ENCODE measurements at regions not wholly inside any gene's neighbourhood (a gene's known extent, or its start where the extent isn't known, plus 50 kb on each side); places are given as distances from the start of the nearest gene placed in this dataset.
A peak's percentile ranks its signal among the peaks of the same experiment; 100 is the strongest.

GRCh38 chr6:153325661-153326060 is 194.6 kb upstream of the RGS17 start:
- no peak overlapping the region for H3K4me3 ChIP-seq (replicated peaks in 1 of 4; ENCODE audit: control extremely low read depth in 1 of 4, insufficient read depth in 1 of 4, low read depth in 3 of 4, low read length in 4 of 4)
- no peaks in the 10 kb centered on the region for H3K27me3 ChIP-seq (ENCODE audit: control insufficient read depth, insufficient read depth, low read length)
- DNase-seq (ENCODE audit: low read depth in 2 of 2), result no peak
- no peaks in the 10 kb centered on the region for H3K79me2 ChIP-seq (ENCODE audit: control insufficient read depth, insufficient read depth, low read length)
- no peak overlapping the region for H3K4me2 ChIP-seq (ENCODE audit: extremely low read depth, insufficient read depth, low read length)
- no peak for TF ChIP-seq EZH2 (IDR thresholded peaks at IDR 0.05; ENCODE audit: low read length, missing control alignments)
- no peak for TF ChIP-seq CTCF (conservative IDR thresholded peaks at IDR 0.05 in 1 of 2, IDR thresholded peaks at IDR 0.05 in 1 of 2; ENCODE audit: low read depth in 1 of 2, low read length in 2 of 2)
- H3K9me3 ChIP-seq (ENCODE audit: control insufficient read depth, insufficient read depth, low read depth, low read length), result no peaks in the 10 kb centered on the region
- no peak overlapping the region for H3K27ac ChIP-seq (ENCODE audit: insufficient read depth, low read length)
- no peak overlapping the region for H3K9ac ChIP-seq (ENCODE audit: insufficient read depth, low read length)
- no peak overlapping the region for H2AFZ ChIP-seq (ENCODE audit: low read length)
- H3K4me1 ChIP-seq (ENCODE audit: control insufficient read depth, extremely low read depth, insufficient read depth, low read length), result no peaks in the 10 kb centered on the region
- H3K36me3 ChIP-seq (ENCODE audit: control insufficient read depth, insufficient read depth, low read length), result no peaks in the 10 kb centered on the region
- no peaks in the 10 kb centered on the region for H4K20me1 ChIP-seq (ENCODE audit: control insufficient read depth, extremely low read depth, insufficient read depth, low read length)

GRCh38 chr6:153312634-153313033 is 181.6 kb upstream of the RGS17 start:
- H3K27me3 ChIP-seq (ENCODE audit: control insufficient read depth, insufficient read depth, low read length), result no peaks in the 10 kb centered on the region
- H3K36me3 ChIP-seq (ENCODE audit: control insufficient read depth, insufficient read depth, low read length), result no peaks in the 10 kb centered on the region
- TF ChIP-seq EZH2 (IDR thresholded peaks at IDR 0.05; ENCODE audit: low read length, missing control alignments) (no peak), CTCF (conservative IDR thresholded peaks at IDR 0.05 in 1 of 2, IDR thresholded peaks at IDR 0.05 in 1 of 2; ENCODE audit: low read depth in 1 of 2, low read length in 2 of 2) (peak in 1 of 2 donors; percentile 38)
- no peak overlapping the region for H3K4me2 ChIP-seq (ENCODE audit: extremely low read depth, insufficient read depth, low read length)
- no peak overlapping the region for H2AFZ ChIP-seq (ENCODE audit: low read length)
- H3K9ac ChIP-seq (ENCODE audit: insufficient read depth, low read length), result no peak overlapping the region
- peak; percentile 51 to 76 for DNase-seq (ENCODE audit: low read depth in 2 of 2)
- H3K27ac ChIP-seq (ENCODE audit: insufficient read depth, low read length), result no peak overlapping the region
- no peaks in the 10 kb centered on the region for H3K79me2 ChIP-seq (ENCODE audit: control insufficient read depth, insufficient read depth, low read length)
- no peaks in the 10 kb centered on the region for H3K4me1 ChIP-seq (ENCODE audit: control insufficient read depth, extremely low read depth, insufficient read depth, low read length)
- no peaks in the 10 kb centered on the region for H4K20me1 ChIP-seq (ENCODE audit: control insufficient read depth, extremely low read depth, insufficient read depth, low read length)
- H3K4me3 ChIP-seq (replicated peaks in 1 of 4; ENCODE audit: control extremely low read depth in 1 of 4, insufficient read depth in 1 of 4, low read depth in 3 of 4, low read length in 4 of 4), result no peak overlapping the region
- no peaks in the 10 kb centered on the region for H3K9me3 ChIP-seq (ENCODE audit: control insufficient read depth, insufficient read depth, low read depth, low read length)

- no peak overlapping the region for H3K4me3 ChIP-seq (replicated peaks in 1 of 4; ENCODE audit: control extremely low read depth in 1 of 4, insufficient read depth in 1 of 4, low read depth in 3 of 4, low read length in 4 of 4)
- H3K79me2 ChIP-seq (ENCODE audit: control insufficient read depth, insufficient read depth, low read length), result no peaks in the 10 kb centered on the region
- no peaks in the 10 kb centered on the region for H3K27me3 ChIP-seq (ENCODE audit: control insufficient read depth, insufficient read depth, low read length)
- H3K36me3 ChIP-seq (ENCODE audit: control insufficient read depth, insufficient read depth, low read length), result no peaks in the 10 kb centered on the region
- H3K9me3 ChIP-seq (ENCODE audit: control insufficient read depth, insufficient read depth, low read depth, low read length), result no peaks in the 10 kb centered on the region
- DNase-seq (ENCODE audit: low read depth in 2 of 2), result no peak
- H2AFZ ChIP-seq (ENCODE audit: low read length), result no peak overlapping the region
- H3K4me1 ChIP-seq (ENCODE audit: control insufficient read depth, extremely low read depth, insufficient read depth, low read length), result no peaks in the 10 kb centered on the region
- H3K27ac ChIP-seq (ENCODE audit: insufficient read depth, low read length), result no peak overlapping the region
- H3K4me2 ChIP-seq (ENCODE audit: extremely low read depth, insufficient read depth, low read length), result no peak overlapping the region
- H4K20me1 ChIP-seq (ENCODE audit: control insufficient read depth, extremely low read depth, insufficient read depth, low read length), result no peaks in the 10 kb centered on the region
- no peak for TF ChIP-seq EZH2 (IDR thresholded peaks at IDR 0.05; ENCODE audit: low read length, missing control alignments)
- no peak for TF ChIP-seq CTCF (conservative IDR thresholded peaks at IDR 0.05 in 1 of 2, IDR thresholded peaks at IDR 0.05 in 1 of 2; ENCODE audit: low read depth in 1 of 2, low read length in 2 of 2)
- H3K9ac ChIP-seq (ENCODE audit: insufficient read depth, low read length), result no peak overlapping the region
These were observed 178.6 kb upstream of the RGS17 start for GRCh38 chr6:153309651-153310050.

All from fibroblast of lung (primary cell).